GM21786 (cell line): ENCODE measurements at regions not wholly inside any gene's neighbourhood (a gene's known extent, or its start where the extent isn't known, plus 50 kb on each side); places are given as distances from the start of the nearest gene placed in this dataset.
"Not testable (repeated sequence)": the region's sequence is repeated elsewhere in the genome, so short reads cannot be mapped to it uniquely, and the experiment has no call there.

Source experiments
- ATAC-seq: cut with Tn5 transposase; IDR thresholded peaks from one replicate; pipeline ENCODE4 v1.9.1; 2021; ENCODE audit not compliant: unreplicated experiment

- ATAC-seq: no peak
Measured at GRCh38 chrX:123013141-123013540, 170.9 kb upstream of the GRIA3 start.

GRCh38 chrX:123036401-123036800 lies 147.7 kb upstream of the GRIA3 start:
- ATAC-seq: no peak

DNA sequence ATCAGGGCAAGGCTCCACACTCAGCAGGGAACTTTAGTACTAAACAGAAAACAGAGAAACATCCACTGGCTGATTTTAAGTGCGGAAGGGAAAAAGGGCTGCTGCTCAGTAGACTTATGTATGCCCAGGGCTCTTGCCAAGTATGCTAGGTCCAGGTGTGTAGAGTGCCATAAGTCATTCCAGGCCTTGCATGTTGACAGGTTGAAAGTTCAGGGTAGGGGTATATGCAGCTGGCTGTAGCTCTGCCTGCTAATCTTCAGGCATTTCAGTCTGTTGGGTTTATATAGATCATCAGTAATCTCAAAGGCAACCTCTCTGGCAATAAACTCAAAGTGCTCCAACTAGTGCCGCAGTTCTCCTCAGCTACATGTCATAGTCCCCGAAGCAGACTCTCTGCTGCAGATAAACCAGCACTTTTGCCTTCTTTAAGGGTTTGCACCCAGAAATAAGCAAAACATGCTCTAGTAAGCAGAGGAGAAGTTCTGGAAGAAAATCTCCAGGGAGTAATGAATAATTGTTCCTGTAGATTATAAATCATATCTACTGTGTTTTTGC lies 134.9 kb upstream of the GRIA3 start:
- no peak for ATAC-seq

DNA sequence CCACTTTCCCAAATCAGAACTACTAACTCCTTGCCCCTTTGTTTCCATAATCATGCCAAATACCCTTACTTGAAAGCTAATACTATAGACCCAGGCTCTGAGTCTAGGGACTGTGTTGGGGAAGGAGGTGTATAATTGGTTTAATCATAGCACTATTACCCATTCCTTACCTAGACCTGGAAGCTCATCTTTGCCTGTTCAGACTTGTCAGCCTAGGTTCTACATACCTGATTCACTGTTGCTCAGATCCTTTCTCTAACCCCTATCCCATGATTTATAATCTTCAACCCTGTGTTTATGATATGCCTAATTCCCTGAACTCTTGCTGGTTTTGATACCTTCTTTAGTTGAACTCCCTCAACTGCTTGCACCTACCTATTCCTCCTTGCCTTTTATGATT lies 123.1 kb upstream of the GRIA3 start:
- ATAC-seq: no peak

GRCh38 chrX:123064053-123064452 lies 120.0 kb upstream of the GRIA3 start:
- ATAC-seq: no peak

- no peak for ATAC-seq
Measured at GRCh38 chrX:123072686-123073385, 111.2 kb upstream of the GRIA3 start.

GRCh38 chrX:123075947-123076561 lies 108.0 kb upstream of the GRIA3 start:
- ATAC-seq: no peak

DNA sequence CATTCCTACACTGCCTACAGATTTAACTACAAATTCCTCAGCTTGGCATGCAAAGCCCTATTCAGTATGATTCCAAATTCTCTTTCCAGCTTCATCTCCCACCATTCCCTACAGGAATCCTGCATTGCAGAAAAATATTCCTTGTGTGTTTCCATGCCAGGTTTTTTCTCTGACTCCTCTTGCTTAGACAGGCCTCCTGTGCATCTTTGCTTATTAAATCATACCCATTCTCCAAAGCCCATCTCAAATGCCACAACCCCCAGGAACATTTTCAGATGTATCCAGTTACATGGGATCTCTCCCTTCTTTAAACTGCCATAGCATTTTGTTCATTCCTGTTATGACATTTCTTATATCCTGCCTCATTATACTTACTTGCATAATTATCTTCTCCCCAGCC lies 106.4 kb upstream of the GRIA3 start:
- ATAC-seq: no peak

DNA sequence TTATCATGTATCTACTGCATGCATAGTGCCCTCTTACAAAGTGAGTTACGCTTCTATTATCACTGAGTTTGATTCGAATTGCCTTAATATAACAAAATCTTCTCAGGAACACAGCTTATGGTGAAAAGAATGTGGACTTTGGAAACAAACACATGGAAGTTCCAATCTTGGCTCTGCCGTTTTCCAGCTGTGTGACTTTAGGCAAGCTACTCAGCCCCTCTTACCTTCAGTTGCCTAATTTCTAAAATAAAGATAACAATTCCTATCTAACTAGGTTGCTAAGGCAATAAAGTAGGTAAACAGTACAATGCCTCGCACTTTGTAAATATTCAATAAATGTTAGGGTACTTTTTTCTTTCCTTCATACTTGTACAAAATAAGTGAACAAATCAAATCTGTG lies 104.0 kb upstream of the GRIA3 start:
- no peak for ATAC-seq

- no peak for ATAC-seq
Measured at GRCh38 chrX:123081776-123082175, 102.3 kb upstream of the GRIA3 start.

GRCh38 chrX:123083924-123084323 lies 100.2 kb upstream of the GRIA3 start:
- ATAC-seq: no peak

- ATAC-seq: no peak
Measured at GRCh38 chrX:123084797-123085196, 99.3 kb upstream of the GRIA3 start.

- no peak for ATAC-seq
Measured at GRCh38 chrX:123085311-123085940, 98.7 kb upstream of the GRIA3 start.

DNA sequence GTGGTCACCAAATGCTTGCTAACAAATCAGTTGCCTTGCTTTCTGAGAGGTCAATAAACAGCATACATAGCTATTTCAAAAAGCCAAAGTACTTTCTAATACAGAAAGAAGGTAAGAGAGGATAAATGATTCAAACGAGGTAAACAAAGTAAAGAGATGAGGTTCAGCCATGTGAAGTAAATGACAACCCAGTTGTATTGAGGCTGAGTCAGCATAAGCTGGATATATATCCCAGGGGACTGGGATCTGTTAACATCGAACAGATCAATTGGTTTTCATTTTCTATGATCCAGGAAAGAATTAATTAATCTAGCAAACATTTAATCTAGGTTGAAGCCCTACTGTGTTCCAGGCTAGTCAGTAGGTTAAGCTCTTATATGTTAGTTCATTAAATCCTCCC lies 97.3 kb upstream of the GRIA3 start:
- no peak for ATAC-seq

GRCh38 chrX:123087326-123087725 lies 96.8 kb upstream of the GRIA3 start:
- no peak for ATAC-seq

DNA sequence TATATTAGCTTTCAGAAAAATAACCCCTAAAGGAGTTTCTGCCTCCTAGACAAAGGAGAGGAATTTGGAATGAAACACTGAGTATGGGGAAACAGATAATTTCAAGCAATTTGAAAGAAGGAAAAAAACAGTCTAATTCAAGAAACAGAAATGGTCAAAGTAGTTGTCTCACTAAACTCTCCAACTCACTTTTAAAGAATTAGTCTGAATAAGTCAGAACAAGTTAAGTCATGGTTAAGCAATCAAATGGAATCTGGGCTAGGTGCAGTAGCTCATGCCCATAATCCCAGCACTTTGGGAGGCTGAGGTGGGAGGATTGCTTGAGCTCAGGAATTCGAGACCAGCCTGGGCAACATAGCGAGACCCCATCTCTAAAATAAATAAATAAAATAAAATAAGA lies 95.7 kb upstream of the GRIA3 start:
- no peak for ATAC-seq

GRCh38 chrX:123088930-123089329 lies 95.1 kb upstream of the GRIA3 start:
- no peak for ATAC-seq

DNA sequence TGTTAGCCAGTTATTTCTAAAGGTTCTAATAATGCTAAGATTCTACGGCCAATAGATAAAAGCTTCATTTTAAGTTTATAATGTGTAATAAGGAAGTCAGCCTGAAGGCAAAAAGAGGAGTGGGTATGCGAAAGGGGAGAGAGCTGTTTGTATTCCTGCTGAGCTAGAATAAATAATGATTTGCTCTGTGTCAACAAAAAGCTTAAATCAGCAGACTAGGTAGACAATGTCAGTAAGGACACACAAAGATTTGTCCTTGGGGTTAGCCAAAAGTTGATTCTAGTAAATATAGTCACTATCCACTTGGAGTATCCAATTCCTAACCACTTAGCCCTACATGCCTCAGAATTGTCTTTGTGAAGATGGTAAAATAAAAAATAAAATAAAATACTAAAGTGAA lies 90.3 kb upstream of the GRIA3 start:
- no peak for ATAC-seq

DNA sequence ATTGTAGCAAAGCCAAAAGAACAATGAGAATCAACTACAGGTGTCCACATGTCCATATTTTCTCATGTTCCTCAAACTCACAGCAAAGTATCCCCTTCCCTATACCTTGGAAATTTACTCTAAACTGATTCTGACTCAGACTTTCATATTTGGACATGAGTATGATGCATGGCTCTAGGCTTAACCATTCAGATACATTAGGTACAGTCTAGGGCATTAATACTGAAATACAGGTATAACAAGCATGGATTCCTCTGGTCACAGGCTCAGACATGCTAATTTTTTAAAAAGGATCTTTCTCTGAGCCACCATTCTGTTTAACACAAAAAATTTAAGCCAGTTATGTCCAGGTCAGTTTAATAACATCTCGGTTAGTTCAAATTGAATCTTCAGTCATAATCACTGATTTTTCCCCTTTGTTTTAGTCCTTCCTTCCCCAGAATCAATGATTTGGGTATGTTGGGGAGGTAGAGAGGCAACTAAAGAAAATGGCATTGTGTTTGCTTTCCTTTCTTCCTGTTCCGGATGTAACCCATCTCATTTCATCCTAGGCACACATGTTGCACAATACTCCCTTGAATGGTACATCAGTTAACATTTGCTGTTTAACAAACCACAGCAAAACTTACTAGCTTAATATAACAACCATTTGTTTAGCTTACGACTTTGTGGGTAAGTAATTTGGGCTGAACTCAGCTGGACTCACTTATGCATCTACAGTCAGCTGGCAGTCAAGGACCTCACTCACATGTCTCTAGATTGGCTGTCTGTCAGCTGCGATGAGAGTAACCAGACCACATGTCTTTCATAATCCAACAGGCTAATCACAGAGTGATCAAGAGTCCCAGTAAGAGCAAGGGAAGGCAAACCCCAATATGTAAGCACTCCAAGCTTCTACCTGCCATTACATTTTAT lies 75.3 kb upstream of the GRIA3 start:
- ATAC-seq: no peak

GRCh38 chrX:123121241-123121640 lies 62.8 kb upstream of the GRIA3 start:
- ATAC-seq: no peak

DNA sequence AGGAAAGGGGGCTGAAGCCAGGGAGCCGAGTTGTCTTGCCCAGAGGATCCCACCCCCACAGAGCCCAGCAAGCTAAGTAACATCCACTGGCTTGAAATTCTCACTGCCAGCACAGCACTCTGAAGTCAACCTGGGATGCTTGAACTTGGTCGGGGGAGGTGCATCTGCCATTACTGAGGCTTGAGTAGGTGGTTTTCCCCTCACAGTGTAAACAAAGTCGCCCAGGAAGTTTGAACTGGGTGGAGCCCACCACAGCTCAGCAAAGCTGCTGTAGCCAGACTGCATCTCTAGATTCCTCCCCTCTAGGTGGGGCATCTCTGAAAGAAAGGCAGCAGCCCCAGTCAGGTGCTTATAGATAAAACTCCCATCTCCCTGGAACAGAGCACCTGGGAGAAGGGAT lies 54.3 kb upstream of the GRIA3 start:
- ATAC-seq: not testable (repeated sequence)
